GM12872 (cell line): ENCODE measurements at regions not wholly inside any gene's neighbourhood (a gene's known extent, or its start where the extent isn't known, plus 50 kb on each side); places are given as distances from the start of the nearest gene placed in this dataset.

Experiments used
- CTCF ChIP-seq: IDR thresholded peaks from 3 replicates; pipeline ENCODE4 v1.5.1; 2011; ENCODE audit warnings: low read depth, mild to moderate bottlenecking, low read length, moderate library complexity; ENCODE audit not compliant: insufficient read depth

GRCh38 chr14:101333335-101334280 lies 227.7 kb upstream of the DIO3 start:
- no peak for TF ChIP-seq CTCF

GRCh38 chr14:101334656-101335055 lies 226.6 kb upstream of the DIO3 start:
- no peak for TF ChIP-seq CTCF

GRCh38 chr14:101335061-101335661 lies 226.1 kb upstream of the DIO3 start:
- no peak for TF ChIP-seq CTCF

- TF ChIP-seq CTCF: no peak
Measured at GRCh38 chr14:101336183-101336582, 225.1 kb upstream of the DIO3 start.

GRCh38 chr14:101337053-101337452 lies 224.2 kb upstream of the DIO3 start:
- TF ChIP-seq CTCF: no peak

- TF ChIP-seq CTCF: no peak
Measured at GRCh38 chr14:101340556-101340955, 220.7 kb upstream of the DIO3 start.

- no peak for TF ChIP-seq CTCF
Measured at GRCh38 chr14:101347893-101348777, 213.2 kb upstream of the DIO3 start.
